ENCODE measurements at regions not wholly inside any gene's neighbourhood (a gene's known extent, or its start where the extent isn't known, plus 50 kb on each side); places are given as distances from the start of the nearest gene placed in this dataset.

DNA sequence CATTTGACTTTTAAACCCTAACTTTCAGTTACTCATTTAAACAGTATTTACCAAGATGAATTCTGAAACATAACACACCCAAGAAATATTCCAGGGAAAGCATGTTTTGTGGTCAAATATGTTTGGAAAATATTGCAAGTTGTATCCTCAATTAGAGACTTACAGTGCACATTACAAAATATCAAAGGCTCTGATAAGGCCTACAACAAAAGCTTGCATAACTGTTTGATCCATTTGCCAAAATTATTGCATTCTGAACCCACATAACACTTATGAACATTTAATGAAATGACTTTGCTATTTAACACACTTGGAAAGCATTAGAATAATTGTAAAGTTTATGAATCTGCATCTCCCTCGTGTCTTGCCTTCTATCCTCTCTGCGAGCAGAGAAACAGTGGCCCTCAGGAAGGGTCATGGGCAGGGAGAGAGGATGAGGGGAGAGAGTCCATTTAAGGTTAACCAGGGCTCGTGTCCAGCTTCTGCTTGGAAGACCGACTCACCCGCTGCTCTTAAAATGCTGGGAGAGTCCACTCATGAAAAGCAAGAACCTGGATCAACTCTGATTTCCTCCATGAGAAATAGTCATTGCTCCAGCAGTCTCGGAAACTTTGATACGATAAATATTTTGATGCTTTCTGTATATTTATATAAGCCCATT, 408.2 kb upstream of the ZMIZ1 start:
- TF ChIP-seq, protein P1, sequence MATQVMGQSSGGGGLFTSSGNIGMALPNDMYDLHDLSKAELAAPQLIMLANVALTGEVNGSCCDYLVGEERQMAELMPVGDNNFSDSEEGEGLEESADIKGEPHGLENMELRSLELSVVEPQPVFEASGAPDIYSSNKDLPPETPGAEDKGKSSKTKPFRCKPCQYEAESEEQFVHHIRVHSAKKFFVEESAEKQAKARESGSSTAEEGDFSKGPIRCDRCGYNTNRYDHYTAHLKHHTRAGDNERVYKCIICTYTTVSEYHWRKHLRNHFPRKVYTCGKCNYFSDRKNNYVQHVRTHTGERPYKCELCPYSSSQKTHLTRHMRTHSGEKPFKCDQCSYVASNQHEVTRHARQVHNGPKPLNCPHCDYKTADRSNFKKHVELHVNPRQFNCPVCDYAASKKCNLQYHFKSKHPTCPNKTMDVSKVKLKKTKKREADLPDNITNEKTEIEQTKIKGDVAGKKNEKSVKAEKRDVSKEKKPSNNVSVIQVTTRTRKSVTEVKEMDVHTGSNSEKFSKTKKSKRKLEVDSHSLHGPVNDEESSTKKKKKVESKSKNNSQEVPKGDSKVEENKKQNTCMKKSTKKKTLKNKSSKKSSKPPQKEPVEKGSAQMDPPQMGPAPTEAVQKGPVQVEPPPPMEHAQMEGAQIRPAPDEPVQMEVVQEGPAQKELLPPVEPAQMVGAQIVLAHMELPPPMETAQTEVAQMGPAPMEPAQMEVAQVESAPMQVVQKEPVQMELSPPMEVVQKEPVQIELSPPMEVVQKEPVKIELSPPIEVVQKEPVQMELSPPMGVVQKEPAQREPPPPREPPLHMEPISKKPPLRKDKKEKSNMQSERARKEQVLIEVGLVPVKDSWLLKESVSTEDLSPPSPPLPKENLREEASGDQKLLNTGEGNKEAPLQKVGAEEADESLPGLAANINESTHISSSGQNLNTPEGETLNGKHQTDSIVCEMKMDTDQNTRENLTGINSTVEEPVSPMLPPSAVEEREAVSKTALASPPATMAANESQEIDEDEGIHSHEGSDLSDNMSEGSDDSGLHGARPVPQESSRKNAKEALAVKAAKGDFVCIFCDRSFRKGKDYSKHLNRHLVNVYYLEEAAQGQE (IDR thresholded peaks at IDR 0.05; ENCODE audit: insufficient read depth in 1 of 2, low read depth in 2 of 2, low read length in 2 of 2): no peak
- TF ChIP-seq TAF1 (IDR thresholded peaks at IDR 0.05; ENCODE audit: borderline replicate concordance, insufficient read depth, low read length): no peak
- no peak for TF ChIP-seq SIN3A (IDR thresholded peaks at IDR 0.05; ENCODE audit: borderline replicate concordance, insufficient read depth, low read length)
- no peak for TF ChIP-seq FOXP2 (optimal IDR thresholded peaks at IDR 0.05; ENCODE audit: borderline replicate concordance, extremely low read depth, extremely low read length, insufficient read depth)
- TF ChIP-seq POLR2AphosphoS5 (IDR thresholded peaks at IDR 0.05; ENCODE audit: low read depth, low read length): no peak
